Lung (tissue), 11 donors: ENCODE measurements at regions not wholly inside any gene's neighbourhood (a gene's known extent, or its start where the extent isn't known, plus 50 kb on each side); places are given as distances from the start of the nearest gene placed in this dataset.

Experiments used
- ATAC-seq: fragments of 200-7000 bp; cut with Tn5 transposase; one replicate; pipeline ENCODE4 v1.9.1; 2020; ENCODE audit warnings: moderate number of reproducible peaks; ENCODE audit not compliant: insufficient read depth, low FRiP score
- DNase-seq, 3 donors: peaks; one replicate each; pipeline ENCODE4 v3.0.0-alpha.2; 2013 to 2017
- H3K27ac ChIP-seq, 2 donors: one replicate each; pipeline ENCODE4 v1.5.1; 2013; ENCODE audit warnings: mild to moderate bottlenecking in 2 of 2, moderate library complexity in 2 of 2, control low read depth in 1 of 2, inconsistent platforms in 1 of 2, low read depth in 1 of 2, low read length in 1 of 2
- H3K27me3 ChIP-seq, 3 donors: one replicate each; pipeline ENCODE4 v1.5.1; 2013; ENCODE audit warnings: low read length in 2 of 3; ENCODE audit not compliant: control insufficient read depth in 3 of 3, insufficient read depth in 3 of 3
- H3K36me3 ChIP-seq, 4 donors: one replicate each; pipeline ENCODE4 v1.5.1; 2013; ENCODE audit warnings: low read length in 4 of 4, mild to moderate bottlenecking in 1 of 4, moderate library complexity in 1 of 4; ENCODE audit not compliant: control insufficient read depth in 4 of 4, insufficient read depth in 4 of 4
- H3K4me1 ChIP-seq, 5 donors: one replicate each; pipeline ENCODE4 v1.5.1; 2013; ENCODE audit warnings: low read length in 5 of 5, mild to moderate bottlenecking in 2 of 5, moderate library complexity in 1 of 5; ENCODE audit not compliant: control insufficient read depth in 5 of 5, insufficient read depth in 5 of 5
- H3K4me3 ChIP-seq: one replicate; pipeline ENCODE4 v1.5.1; 2013; ENCODE audit warnings: mild to moderate bottlenecking, control low read depth, moderate library complexity
- H3K9ac ChIP-seq, 2 donors: one replicate each; pipeline ENCODE4 v1.5.1; 2013; ENCODE audit warnings: low read length in 2 of 2, control low read depth in 1 of 2; ENCODE audit not compliant: insufficient read depth in 1 of 2
- H3K9me3 ChIP-seq, 4 donors: one replicate each; pipeline ENCODE4 v1.5.1; 2013; ENCODE audit warnings: low read length in 3 of 4, mild to moderate bottlenecking in 1 of 4, moderate library complexity in 1 of 4; ENCODE audit not compliant: control insufficient read depth in 4 of 4, insufficient read depth in 3 of 4
- CTCF ChIP-seq: IDR thresholded peaks from 2 replicates; pipeline ENCODE4 v1.5.1; 2012; ENCODE audit warnings: mild to moderate bottlenecking; ENCODE audit errors: control extremely low read depth, extremely low read depth
- WGBS, 2 donors: extraction: QIAGEN DNeasy Blood & Tissue Kit; methylation state at CpG; one replicate each; pipeline ENCODE4 v1.1.7; 2013; 5-methylcytosine and 5-hydroxymethylcytosine counted together
- donor health status: control.
- donor health status: control.
- donor health status: Bipolar disorder and iron deficiency.
- donor health status: healthy.
- donor health status: DM: yes; HTN: yes; CAD: no.

- Histone ChIP-seq H3K36me3 (no peaks in the 10 kb centered on the region), H3K27ac (no peak overlapping the region), H3K9ac (no peak overlapping the region), H3K4me3 (no peak overlapping the region), H3K4me1 (no peaks in the 10 kb centered on the region), H3K27me3 (no peaks in the 10 kb centered on the region), H3K9me3 (peaks cover 0 to 5% (median 0%) of the 10 kb centered on the region in 4 donors)
- no peak for TF ChIP-seq CTCF
- ATAC-seq (no peak), DNase-seq (no peak)
- 35 to 40% methylated on average over 2 of the region's 2 CpGs for WGBS, 2 donors
Observed at GRCh38 chr1:163737261-163737660, 415.5 kb downstream of the NUF2 start.

- DNase-seq (no peak), ATAC-seq (no peak)
- TF ChIP-seq CTCF = no peak
- Histone ChIP-seq H3K27ac (no peak overlapping the region), H3K9ac (no peak overlapping the region), H3K36me3 (no peaks in the 10 kb centered on the region), H3K4me3 (no peak overlapping the region), H3K9me3 (peaks cover 0 to 10% (median 4%) of the 10 kb centered on the region in 4 donors), H3K4me1 (peaks cover 0 to 2% (median 0%) of the 10 kb centered on the region in 5 donors), H3K27me3 (no peaks in the 10 kb centered on the region)
- 88 to 90% methylated on average over 2 of the region's 2 CpGs for WGBS, 2 donors
Observed at GRCh38 chr1:163744301-163744887, 422.6 kb downstream of the NUF2 start.

GRCh38 chr1:163745204-163745603 lies 423.4 kb downstream of the NUF2 start:
- ATAC-seq = no peak
- 39 to 76% methylated on average over 2 of the region's 2 CpGs for WGBS, 2 donors
- H3K27me3 ChIP-seq = no peaks in the 10 kb centered on the region

More at GRCh38 chr1:163745204-163745603, 423.4 kb downstream of the NUF2 start:
- peaks cover 0 to 10% (median 4%) of the 10 kb centered on the region in 4 donors for H3K9me3 ChIP-seq
- H3K9ac ChIP-seq = no peak overlapping the region
- no peaks in the 10 kb centered on the region for H3K36me3 ChIP-seq
- no peak overlapping the region for H3K27ac ChIP-seq
- peaks cover 0 to 2% (median 0%) of the 10 kb centered on the region in 5 donors for H3K4me1 ChIP-seq
- TF ChIP-seq CTCF = no peak
- DNase-seq = no peak
- no peak overlapping the region for H3K4me3 ChIP-seq
